Calu3 (cell line): ENCODE measurements at regions not wholly inside any gene's neighbourhood (a gene's known extent, or its start where the extent isn't known, plus 50 kb on each side); places are given as distances from the start of the nearest gene placed in this dataset.

Source experiments
- BruUV-seq: library from RNA; stranded (reverse); fragments of 400-500 nt; replicated peaks from 2 replicates; lab custom pipeline; 2021; lab: Mats Ljungman, UMichigan
- CTCF ChIA-PET: fragments of 300-600 bp; sonication (Branson Sonifier 250); formaldehyde crosslinking; loops from one replicate; lab custom pipeline; 2022; ENCODE audit warnings: antibody characterized with exemption; lab: Charles Lee
- DNase-seq: peaks from one replicate; pipeline ENCODE4 v3.0.0; 2022
- H3K27ac Mint-ChIP-seq: one replicate; pipeline ENCODE4 v1.8.0; 2022; ENCODE audit warnings: mixed read lengths; ENCODE audit not compliant: unreplicated experiment
- H3K27me3 Mint-ChIP-seq: one replicate; pipeline ENCODE4 v1.8.0; 2022; ENCODE audit warnings: mixed read lengths; ENCODE audit not compliant: unreplicated experiment
- H3K36me3 Mint-ChIP-seq: one replicate; pipeline ENCODE4 v1.8.0; 2022; ENCODE audit warnings: mild to moderate bottlenecking, moderate library complexity, mixed read lengths; ENCODE audit not compliant: insufficient read depth, unreplicated experiment
- H3K4me1 Mint-ChIP-seq: one replicate; pipeline ENCODE4 v1.8.0; 2022; ENCODE audit warnings: mild to moderate bottlenecking, low read depth, mixed read lengths; ENCODE audit not compliant: unreplicated experiment
- H3K4me3 Mint-ChIP-seq: one replicate; pipeline ENCODE4 v1.8.0; 2022; ENCODE audit warnings: mild to moderate bottlenecking, low read depth, moderate library complexity, mixed read lengths; ENCODE audit not compliant: unreplicated experiment
- H3K9me3 Mint-ChIP-seq: one replicate; pipeline ENCODE4 v1.8.0; 2022; ENCODE audit warnings: low read depth, mixed read lengths; ENCODE audit not compliant: unreplicated experiment
- intact Hi-C: fragments of 100-400 bp; cut with micrococcal nuclease; formaldehyde crosslinking; loops from one replicate; pipeline ENCODE4 v1.10.0; 2022; ENCODE audit not compliant: unreplicated experiment
- TF ChIP-seq, protein P1 (sequence below): fragments of 200-600 bp; IDR thresholded peaks from one replicate; pipeline ENCODE4 v1.8.0; 2022; ENCODE audit warnings: antibody characterized with exemption; ENCODE audit not compliant: unreplicated experiment

DNA sequence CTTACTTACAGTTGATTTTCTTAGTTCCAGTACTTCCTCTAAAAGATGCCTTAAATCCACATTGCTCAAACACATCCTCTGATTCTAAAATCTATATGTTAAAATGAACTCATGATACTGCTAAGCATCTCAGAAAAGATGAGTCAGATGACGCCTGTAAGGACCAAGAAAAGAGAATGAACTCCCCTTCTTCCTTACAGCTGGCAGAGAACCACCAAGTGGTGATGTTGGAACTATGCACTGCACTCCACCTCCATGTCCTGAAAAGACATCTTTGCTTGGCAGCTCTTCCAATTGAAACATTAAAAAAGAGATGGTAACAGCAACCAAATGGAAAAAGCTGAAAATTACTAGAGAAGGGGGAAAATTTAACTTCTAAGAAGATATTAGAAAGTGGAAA, 648.8 kb downstream of the PTPRC start:
- no peak for DNase-seq
- intact Hi-C loops, result no loop called here
- Mint-ChIP-seq H3K9me3 (no peaks in the 10 kb centered on the region), H3K27ac (no peak overlapping the region), H3K36me3 (no peaks in the 10 kb centered on the region), H3K4me3 (no peak overlapping the region), H3K4me1 (no peaks in the 10 kb centered on the region), H3K27me3 (no peaks in the 10 kb centered on the region)
- TF ChIP-seq, protein P1, sequence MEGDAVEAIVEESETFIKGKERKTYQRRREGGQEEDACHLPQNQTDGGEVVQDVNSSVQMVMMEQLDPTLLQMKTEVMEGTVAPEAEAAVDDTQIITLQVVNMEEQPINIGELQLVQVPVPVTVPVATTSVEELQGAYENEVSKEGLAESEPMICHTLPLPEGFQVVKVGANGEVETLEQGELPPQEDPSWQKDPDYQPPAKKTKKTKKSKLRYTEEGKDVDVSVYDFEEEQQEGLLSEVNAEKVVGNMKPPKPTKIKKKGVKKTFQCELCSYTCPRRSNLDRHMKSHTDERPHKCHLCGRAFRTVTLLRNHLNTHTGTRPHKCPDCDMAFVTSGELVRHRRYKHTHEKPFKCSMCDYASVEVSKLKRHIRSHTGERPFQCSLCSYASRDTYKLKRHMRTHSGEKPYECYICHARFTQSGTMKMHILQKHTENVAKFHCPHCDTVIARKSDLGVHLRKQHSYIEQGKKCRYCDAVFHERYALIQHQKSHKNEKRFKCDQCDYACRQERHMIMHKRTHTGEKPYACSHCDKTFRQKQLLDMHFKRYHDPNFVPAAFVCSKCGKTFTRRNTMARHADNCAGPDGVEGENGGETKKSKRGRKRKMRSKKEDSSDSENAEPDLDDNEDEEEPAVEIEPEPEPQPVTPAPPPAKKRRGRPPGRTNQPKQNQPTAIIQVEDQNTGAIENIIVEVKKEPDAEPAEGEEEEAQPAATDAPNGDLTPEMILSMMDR, result no peak
- BruUV-seq, result no TSS peak
- CTCF ChIA-PET, result no interaction called here

GRCh38 chr1:199290186-199290585, 651.3 kb downstream of the PTPRC start:
- Mint-ChIP-seq H3K9me3 (no peaks in the 10 kb centered on the region), H3K27me3 (no peaks in the 10 kb centered on the region), H3K36me3 (no peaks in the 10 kb centered on the region), H3K4me3 (no peak overlapping the region), H3K4me1 (no peaks in the 10 kb centered on the region), H3K27ac (no peak overlapping the region)
- intact Hi-C loops, result no loop called here
- DNase-seq, result no peak
- BruUV-seq, result no TSS peak
- TF ChIP-seq, protein P1, result no peak
- CTCF ChIA-PET, result interaction anchor here (0.5 kb wide), 1 partner anchor 14 kb away, joined by 3 read pairs; no protein-coding TSS in a partner anchor

DNA sequence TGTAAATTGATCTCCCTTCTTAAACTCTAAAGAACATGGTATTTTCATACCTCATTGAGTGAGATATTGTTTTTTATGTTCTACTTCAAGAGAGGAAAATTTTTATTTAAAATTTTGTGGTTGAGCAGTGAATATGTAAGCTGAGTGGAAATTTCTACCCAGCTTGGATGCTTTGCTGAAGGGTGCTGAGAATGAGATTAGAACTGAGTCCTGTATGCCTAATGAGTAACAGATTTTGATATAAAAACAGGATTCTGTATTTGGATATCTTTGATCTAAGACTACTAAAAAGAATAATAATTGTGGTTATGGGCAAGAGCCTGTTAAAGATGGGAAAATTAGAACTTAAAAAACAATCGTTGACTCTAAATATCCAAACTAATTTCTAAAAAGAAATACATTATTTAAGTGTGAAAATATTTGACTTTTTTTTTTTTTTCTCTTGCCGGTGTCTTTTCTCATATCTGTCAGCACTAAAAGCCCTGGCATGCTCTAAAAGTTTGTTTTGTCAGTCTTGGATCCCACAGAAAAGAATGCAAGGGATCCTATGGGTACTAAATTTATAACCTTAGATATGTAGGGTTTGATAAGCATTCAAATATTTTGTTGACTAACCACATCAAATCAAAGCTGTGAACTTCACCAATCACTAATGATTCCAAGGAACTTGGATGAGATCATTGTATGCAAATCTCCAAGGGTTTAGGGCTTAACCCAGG, 652.3 kb downstream of the PTPRC start:
- H3K4me3 Mint-ChIP-seq, result no peak overlapping the region
- DNase-seq, result no peak
- no peak overlapping the region for H3K27ac Mint-ChIP-seq
- no peaks in the 10 kb centered on the region for H3K4me1 Mint-ChIP-seq
- no peaks in the 10 kb centered on the region for H3K36me3 Mint-ChIP-seq
- TF ChIP-seq, protein P1, result no peak
- no peaks in the 10 kb centered on the region for H3K9me3 Mint-ChIP-seq
- intact Hi-C loops, result no loop called here
- no TSS peak for BruUV-seq
- CTCF ChIA-PET, result interaction anchor here (0.7 kb wide), 1 partner anchor 10 kb away, joined by 4 read pairs; no protein-coding TSS in a partner anchor
- H3K27me3 Mint-ChIP-seq, result no peaks in the 10 kb centered on the region

GRCh38 chr1:199292896-199293295, 654.1 kb downstream of the PTPRC start:
- intact Hi-C loops, result no loop called here
- TF ChIP-seq, protein P1, result no peak
- CTCF ChIA-PET, result no interaction called here
- Mint-ChIP-seq H3K9me3 (no peaks in the 10 kb centered on the region), H3K27ac (no peak overlapping the region), H3K4me1 (peaks cover 8% of the 10 kb centered on the region), H3K27me3 (no peaks in the 10 kb centered on the region), H3K36me3 (no peaks in the 10 kb centered on the region), H3K4me3 (no peak overlapping the region)
- no peak for DNase-seq
- no TSS peak for BruUV-seq
